Neural cell (in vitro differentiated cells): ENCODE measurements at regions not wholly inside any gene's neighbourhood (a gene's known extent, or its start where the extent isn't known, plus 50 kb on each side); places are given as distances from the start of the nearest gene placed in this dataset.

ENCODE experiments used
- CTCF ChIP-seq: fragments of 450-650 bp; IDR thresholded peaks from 2 replicates; pipeline ENCODE4 v1.5.1; 2014; ENCODE audit warnings: antibody characterized with exemption, mild to moderate bottlenecking, moderate library complexity; ENCODE audit not compliant: poor library complexity, severe bottlenecking
- EZH2 ChIP-seq: fragments of 200-600, 300-800 bp; shearing (Covaris generic), sonication (generic); IDR thresholded peaks from 2 replicates; pipeline ENCODE4 v1.6.1; 2014; ENCODE audit warnings: antibody characterized with exemption, low read length, borderline replicate concordance, mild to moderate bottlenecking; ENCODE audit not compliant: insufficient read depth, poor library complexity, severe bottlenecking
- POLR2AphosphoS5 ChIP-seq: IDR thresholded peaks from 2 replicates; pipeline ENCODE4 v1.6.1; 2012
- TAF1 ChIP-seq: IDR thresholded peaks from 2 replicates; pipeline ENCODE4 v1.6.1; 2012; ENCODE audit warnings: low read depth

GRCh38 chr5:175337680-175338079 is 106.3 kb downstream of the DRD1 start:
- TF ChIP-seq CTCF (no peak), EZH2 (no peak), POLR2AphosphoS5 (no peak), TAF1 (no peak)
